H9 (cell line): ENCODE measurements at regions not wholly inside any gene's neighbourhood (a gene's known extent, or its start where the extent isn't known, plus 50 kb on each side); places are given as distances from the start of the nearest gene placed in this dataset.

Experiments
- DNase-seq: peaks from one replicate; pipeline ENCODE4 v3.0.0-alpha.2; 2017
- H2AFZ ChIP-seq: one replicate; pipeline ENCODE4 v1.6.1; 2013; ENCODE audit warnings: mild to moderate bottlenecking, low read length, control low read depth, moderate library complexity
- H2AK5ac ChIP-seq: 2 replicates; pipeline ENCODE4 v1.6.1; 2013; ENCODE audit warnings: low read length, control low read depth, mixed read lengths; ENCODE audit not compliant: insufficient read length
- H2BK120ac ChIP-seq: one replicate; pipeline ENCODE4 v1.6.1; 2013; ENCODE audit warnings: low read depth, mild to moderate bottlenecking, low read length, control low read depth, inconsistent platforms; ENCODE audit not compliant: poor library complexity, severe bottlenecking
- H2BK12ac ChIP-seq: 2 replicates; pipeline ENCODE4 v1.6.1; 2013; ENCODE audit warnings: low read length, control low read depth, mixed read lengths, low read depth; ENCODE audit not compliant: insufficient read length
- H2BK15ac ChIP-seq: 2 replicates; pipeline ENCODE4 v1.6.1; 2013; ENCODE audit warnings: low read depth, low read length, control low read depth
- H2BK20ac ChIP-seq: one replicate; pipeline ENCODE4 v1.6.1; 2013; ENCODE audit warnings: low read depth, mild to moderate bottlenecking, low read length, control low read depth, inconsistent platforms; ENCODE audit not compliant: poor library complexity, severe bottlenecking
- H2BK5ac ChIP-seq: 2 replicates; pipeline ENCODE4 v1.6.1; 2013; ENCODE audit warnings: low read length, control low read depth, mixed read lengths; ENCODE audit not compliant: insufficient read length
- H3K14ac ChIP-seq: 2 replicates; pipeline ENCODE4 v1.6.1; 2013; ENCODE audit warnings: low read length, control low read depth; ENCODE audit not compliant: insufficient read depth
- H3K18ac ChIP-seq: 2 replicates; pipeline ENCODE4 v1.6.1; 2013; ENCODE audit warnings: low read depth, mild to moderate bottlenecking, mixed read lengths, low read length, control low read depth; ENCODE audit not compliant: insufficient read length
- H3K23ac ChIP-seq: 2 replicates; pipeline ENCODE4 v1.6.1; 2013; ENCODE audit warnings: low read length, control low read depth, mixed read lengths, low read depth; ENCODE audit not compliant: insufficient read length
- H3K23me2 ChIP-seq: 2 replicates; pipeline ENCODE4 v1.6.1; 2013; ENCODE audit warnings: low read depth, mild to moderate bottlenecking, mixed read lengths, low read length, control low read depth; ENCODE audit not compliant: insufficient read length, poor library complexity, severe bottlenecking
- H3K27ac ChIP-seq: 2 replicates; pipeline ENCODE4 v1.5.1; 2013; ENCODE audit warnings: low read length, control low read depth, mixed read lengths, low read depth; ENCODE audit not compliant: insufficient read length
- H3K27me3 ChIP-seq: 2 replicates; pipeline ENCODE4 v1.6.1; 2013; ENCODE audit warnings: low read length, control low read depth, inconsistent platforms; ENCODE audit not compliant: insufficient read depth
- H3K4ac ChIP-seq: 2 replicates; pipeline ENCODE4 v1.6.1; 2013; ENCODE audit warnings: low read depth, mild to moderate bottlenecking, control low read depth, inconsistent platforms, low read length, moderate library complexity
- H3K4me1 ChIP-seq: 2 replicates; pipeline ENCODE4 v1.6.1; 2013; ENCODE audit warnings: low read length, control low read depth, inconsistent platforms; ENCODE audit not compliant: insufficient read depth
- H3K4me2 ChIP-seq: 2 replicates; pipeline ENCODE4 v1.6.1; 2013; ENCODE audit warnings: low read length, control low read depth, mixed read lengths; ENCODE audit not compliant: insufficient read length, insufficient read depth
- H3K56ac ChIP-seq: 2 replicates; pipeline ENCODE4 v1.6.1; 2013; ENCODE audit warnings: low read depth, mild to moderate bottlenecking, mixed read lengths, low read length, control low read depth; ENCODE audit not compliant: insufficient read length
- H3K79me1 ChIP-seq: 2 replicates; pipeline ENCODE4 v1.6.1; 2013; ENCODE audit warnings: low read depth, mild to moderate bottlenecking, moderate library complexity, low read length, control low read depth, inconsistent platforms; ENCODE audit not compliant: insufficient read depth, poor library complexity, severe bottlenecking
- H3K79me2 ChIP-seq: 2 replicates; pipeline ENCODE4 v1.6.1; 2013; ENCODE audit warnings: low read length, control low read depth, inconsistent platforms; ENCODE audit not compliant: insufficient read depth
- H3K9ac ChIP-seq: 2 replicates; pipeline ENCODE4 v1.6.1; 2013; ENCODE audit warnings: low read length, control low read depth, mixed read lengths; ENCODE audit not compliant: insufficient read length; ENCODE audit errors: extremely low read depth
- H3K9me3 ChIP-seq: one replicate; pipeline ENCODE4 v1.6.1; 2013; ENCODE audit warnings: low read depth, low read length, inconsistent platforms; ENCODE audit not compliant: control insufficient read depth
- H3T11ph ChIP-seq: one replicate; pipeline ENCODE4 v1.6.1; 2013; ENCODE audit warnings: mild to moderate bottlenecking, low read length, control low read depth, inconsistent platforms
- H4K20me1 ChIP-seq: one replicate; pipeline ENCODE4 v1.6.1; 2013; ENCODE audit not compliant: control insufficient read depth, insufficient read length, insufficient read depth
- H4K5ac ChIP-seq: 2 replicates; pipeline ENCODE4 v1.6.1; 2013; ENCODE audit warnings: low read depth, mild to moderate bottlenecking, mixed read lengths, low read length, control low read depth; ENCODE audit not compliant: insufficient read length
- H4K8ac ChIP-seq: replicated peaks from 2 replicates; pipeline ENCODE4 v1.6.1; 2013; ENCODE audit warnings: low read length, control low read depth, mixed read lengths, low read depth; ENCODE audit not compliant: insufficient read length
- H4K91ac ChIP-seq: 2 replicates; pipeline ENCODE4 v1.6.1; 2013; ENCODE audit warnings: low read depth, mild to moderate bottlenecking, moderate library complexity, mixed read lengths, low read length, control low read depth; ENCODE audit not compliant: insufficient read length
- H3K27ac Mint-ChIP-seq, 3 experiments: 2 replicates in 2 of 3; 3 replicates in 1 of 3; pipeline ENCODE4 v1.8.0; 2020 to 2021; ENCODE audit warnings: mixed read lengths in 3 of 3, mild to moderate bottlenecking in 1 of 3, moderate library complexity in 1 of 3
- H3K27me3 Mint-ChIP-seq: 2 replicates; pipeline ENCODE4 v1.8.0; 2021; ENCODE audit warnings: low read depth, mild to moderate bottlenecking, moderate library complexity, mixed read lengths
- H3K36me3 Mint-ChIP-seq, 3 experiments: 2 replicates in 2 of 3; 3 replicates in 1 of 3; pipeline ENCODE4 v1.8.0; 2020 to 2021; ENCODE audit warnings: low read depth in 3 of 3, mixed read lengths in 3 of 3; ENCODE audit not compliant: insufficient read depth in 1 of 3
- H3K4me1 Mint-ChIP-seq, 2 experiments: 2 replicates each; pipeline ENCODE4 v1.8.0; 2020; ENCODE audit warnings: mixed read lengths in 2 of 2
- H3K4me3 Mint-ChIP-seq, 2 experiments: 2 replicates in 1 of 2; 3 replicates in 1 of 2; pipeline ENCODE4 v1.8.0; 2020 to 2021; ENCODE audit warnings: mild to moderate bottlenecking in 2 of 2, mixed read lengths in 2 of 2, moderate library complexity in 1 of 2
- H3K9me3 Mint-ChIP-seq, 2 experiments: 2 replicates in 1 of 2; 3 replicates in 1 of 2; pipeline ENCODE4 v1.8.0; 2020; ENCODE audit warnings: mild to moderate bottlenecking in 2 of 2, mixed read lengths in 2 of 2, moderate library complexity in 1 of 2
- WGBS: extraction: QIAGEN DNeasy Blood & Tissue Kit; methylation state at CpG from one replicate; pipeline ENCODE4 v1.1.7; 2013; ENCODE audit warnings: missing lambda C conversion rate, low lambda C conversion rate, mixed read lengths; ENCODE audit not compliant: insufficient read length; ENCODE audit errors: extremely low coverage; 5-methylcytosine and 5-hydroxymethylcytosine counted together
- TF ChIP-seq, protein P1 (sequence below): fragments of 200-600 bp; sonication (generic); conservative IDR thresholded peaks from 3 replicates; pipeline ENCODE4 v1.8.0; 2021; ENCODE audit warnings: antibody characterized with exemption, mild to moderate bottlenecking

DNA sequence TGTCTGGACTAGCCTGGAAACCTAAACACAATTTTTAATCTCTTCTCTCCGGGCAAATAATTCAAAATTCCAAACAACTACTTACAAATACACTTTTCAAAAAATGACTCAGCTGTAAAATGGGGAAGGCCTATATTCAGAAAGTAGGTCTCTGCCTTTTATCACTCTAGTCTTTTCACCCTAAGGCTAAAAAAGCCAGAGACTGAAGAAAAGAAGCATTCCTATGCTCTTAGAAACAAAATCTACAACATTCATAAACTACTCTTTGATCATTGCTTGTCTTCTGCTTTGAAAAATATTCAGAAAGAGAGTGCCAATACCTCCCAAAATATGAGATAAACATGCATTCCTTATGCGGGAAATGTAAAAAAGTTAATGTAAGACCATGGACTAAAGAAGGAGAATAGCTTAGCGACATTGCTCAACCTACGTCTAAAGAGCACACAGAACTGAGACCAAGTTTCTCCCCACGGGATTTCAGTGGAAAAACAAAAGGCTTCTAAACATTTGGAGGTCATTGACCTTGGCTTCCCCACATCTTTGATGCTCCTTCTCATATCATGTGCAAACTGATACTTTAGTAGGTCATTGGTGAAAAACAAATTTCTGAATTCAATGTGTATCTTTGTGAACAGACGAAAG lies 74.4 kb upstream of the EPB41L3 start:
- Mint-ChIP-seq H3K9me3 (no peaks in the 10 kb centered on the region), H3K27ac (no peak overlapping the region), H3K36me3 (no peaks in the 10 kb centered on the region), H3K4me1 (no peaks in the 10 kb centered on the region), H3K27me3 (peaks cover 3% of the 10 kb centered on the region; the same call in 1 of the 2 replicates), H3K4me3 (no peak overlapping the region)
- no peaks in the 10 kb centered on the region for H3K79me1 ChIP-seq
- DNase-seq: no peak
- H3K4ac ChIP-seq: no peak overlapping the region
- no peak overlapping the region for H2BK12ac ChIP-seq
- H3K23ac ChIP-seq: no peak overlapping the region
- H3K23me2 ChIP-seq: no peaks in the 10 kb centered on the region
- H2BK5ac ChIP-seq: no peak overlapping the region
- no peak overlapping the region for H3K4me2 ChIP-seq
- H3K27me3 ChIP-seq: no peaks in the 10 kb centered on the region
- no peak overlapping the region for H2BK120ac ChIP-seq
- no peak overlapping the region for H3K9ac ChIP-seq
- no peaks in the 10 kb centered on the region for H4K20me1 ChIP-seq
- H4K91ac ChIP-seq: no peak overlapping the region
- no peak overlapping the region for H2AK5ac ChIP-seq
- H2BK20ac ChIP-seq: no peak overlapping the region
- H3T11ph ChIP-seq: no peak overlapping the region
- H4K8ac ChIP-seq: no peak overlapping the region
- H3K14ac ChIP-seq: no peak overlapping the region
- H3K9me3 ChIP-seq: no peaks in the 10 kb centered on the region
- H3K4me1 ChIP-seq: no peaks in the 10 kb centered on the region
- TF ChIP-seq, protein P1, sequence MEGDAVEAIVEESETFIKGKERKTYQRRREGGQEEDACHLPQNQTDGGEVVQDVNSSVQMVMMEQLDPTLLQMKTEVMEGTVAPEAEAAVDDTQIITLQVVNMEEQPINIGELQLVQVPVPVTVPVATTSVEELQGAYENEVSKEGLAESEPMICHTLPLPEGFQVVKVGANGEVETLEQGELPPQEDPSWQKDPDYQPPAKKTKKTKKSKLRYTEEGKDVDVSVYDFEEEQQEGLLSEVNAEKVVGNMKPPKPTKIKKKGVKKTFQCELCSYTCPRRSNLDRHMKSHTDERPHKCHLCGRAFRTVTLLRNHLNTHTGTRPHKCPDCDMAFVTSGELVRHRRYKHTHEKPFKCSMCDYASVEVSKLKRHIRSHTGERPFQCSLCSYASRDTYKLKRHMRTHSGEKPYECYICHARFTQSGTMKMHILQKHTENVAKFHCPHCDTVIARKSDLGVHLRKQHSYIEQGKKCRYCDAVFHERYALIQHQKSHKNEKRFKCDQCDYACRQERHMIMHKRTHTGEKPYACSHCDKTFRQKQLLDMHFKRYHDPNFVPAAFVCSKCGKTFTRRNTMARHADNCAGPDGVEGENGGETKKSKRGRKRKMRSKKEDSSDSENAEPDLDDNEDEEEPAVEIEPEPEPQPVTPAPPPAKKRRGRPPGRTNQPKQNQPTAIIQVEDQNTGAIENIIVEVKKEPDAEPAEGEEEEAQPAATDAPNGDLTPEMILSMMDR: no peak
- H2BK15ac ChIP-seq: no peak overlapping the region
- no peak overlapping the region for H4K5ac ChIP-seq
- no peak overlapping the region for H3K56ac ChIP-seq
- no peak overlapping the region for H2AFZ ChIP-seq
- no peaks in the 10 kb centered on the region for H3K79me2 ChIP-seq
- no CpG with 5 or more reads among the region's 6 CpGs for WGBS
- no peak overlapping the region for H3K18ac ChIP-seq
- no peak overlapping the region for H3K27ac ChIP-seq
